ENCODE measurements at regions not wholly inside any gene's neighbourhood (a gene's known extent, or its start where the extent isn't known, plus 50 kb on each side); places are given as distances from the start of the nearest gene placed in this dataset.

DNA sequence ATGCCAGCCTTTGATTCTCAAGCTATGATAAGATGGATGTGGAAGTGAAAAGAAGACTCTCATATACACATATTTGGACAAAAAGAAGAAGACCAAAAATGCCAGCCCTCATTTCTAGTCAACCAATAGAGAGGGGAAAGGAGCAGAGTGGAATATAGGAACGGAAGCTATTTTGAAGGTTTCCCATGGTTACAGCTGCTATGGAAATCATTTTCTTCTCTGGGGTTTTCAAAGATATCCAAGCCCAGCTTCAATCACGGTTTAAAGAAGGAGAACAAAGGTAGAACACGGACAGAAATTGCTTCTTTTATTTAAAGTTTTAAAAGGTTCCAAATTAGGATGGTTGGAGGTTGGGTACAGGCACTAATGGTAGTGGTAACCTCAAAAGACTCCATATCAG lies 181.0 kb upstream of the PRICKLE2 start:
- Histone ChIP-seq H3K27me3 (ENCODE audit: insufficient read depth, low read length) (no peaks in the 10 kb centered on the region), H3K9me3 (ENCODE audit: insufficient read depth, low read depth, low read length) (no peaks in the 10 kb centered on the region), H3K27ac (ENCODE audit: low read length) (no peak overlapping the region), H3K36me3 (ENCODE audit: insufficient read depth, low read depth, low read length) (no peaks in the 10 kb centered on the region), H3K4me1 (ENCODE audit: insufficient read depth, low read length) (no peaks in the 10 kb centered on the region), H3K9ac (ENCODE audit: low read depth, low read length) (no peak overlapping the region), H3K4me3 (ENCODE audit: low read length) (no peak overlapping the region)

DNA sequence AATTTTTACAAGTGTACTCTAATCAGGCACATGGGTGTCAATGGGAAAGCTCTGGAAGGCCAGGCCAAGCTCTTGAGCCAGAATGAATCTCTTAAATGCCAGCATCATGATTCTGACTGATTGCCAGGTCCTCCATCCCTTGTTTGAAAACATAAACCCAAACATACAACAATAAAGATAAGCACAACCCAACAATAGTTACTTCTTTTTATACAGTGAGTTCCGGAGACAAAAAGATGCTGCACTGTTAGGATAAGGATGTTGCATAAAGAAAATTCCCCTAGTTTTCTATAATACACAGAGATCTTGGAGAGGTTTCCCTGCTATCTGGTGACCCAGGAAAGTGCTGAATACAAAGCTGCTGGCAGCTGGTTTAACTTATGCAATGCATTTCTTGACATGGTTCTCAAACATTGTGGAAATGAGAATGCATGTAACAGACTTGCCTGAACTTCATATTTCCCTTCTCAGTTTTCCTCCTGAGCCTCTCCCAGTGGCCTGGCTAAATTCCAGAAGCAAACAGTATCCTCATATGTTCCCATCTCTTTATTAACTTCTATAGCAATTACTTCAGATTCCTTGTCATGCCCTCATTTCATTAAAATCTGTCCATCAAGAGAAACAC lies 180.1 kb upstream of the PRICKLE2 start:
- Histone ChIP-seq H3K4me3 (ENCODE audit: low read length) (no peak overlapping the region), H3K36me3 (ENCODE audit: insufficient read depth, low read depth, low read length) (no peaks in the 10 kb centered on the region), H3K27ac (ENCODE audit: low read length) (no peak overlapping the region), H3K27me3 (ENCODE audit: insufficient read depth, low read length) (no peaks in the 10 kb centered on the region), H3K9ac (ENCODE audit: low read depth, low read length) (no peak overlapping the region), H3K4me1 (ENCODE audit: insufficient read depth, low read length) (no peaks in the 10 kb centered on the region), H3K9me3 (ENCODE audit: insufficient read depth, low read depth, low read length) (no peaks in the 10 kb centered on the region)

DNA sequence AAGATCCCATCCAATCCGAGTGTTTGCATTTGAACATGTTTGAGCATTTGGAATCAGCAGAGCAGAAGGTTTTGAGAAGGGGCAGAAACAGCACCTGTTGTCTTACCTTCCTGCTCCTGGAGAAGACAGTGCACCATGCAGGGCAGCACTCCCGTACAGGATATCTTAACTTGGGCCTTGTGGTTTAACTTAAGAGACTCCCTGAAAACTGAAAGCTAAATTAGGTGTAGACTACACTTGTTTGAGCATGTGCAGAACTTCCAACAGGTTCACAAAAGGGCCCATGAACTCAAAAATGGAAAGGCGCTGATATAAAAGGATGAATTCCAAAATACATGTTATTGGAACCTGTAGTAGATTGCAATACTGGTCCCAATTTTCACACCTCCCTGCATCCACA lies 175.4 kb upstream of the PRICKLE2 start:
- H3K9me3 ChIP-seq (ENCODE audit: insufficient read depth, low read depth, low read length), result no peaks in the 10 kb centered on the region
- H3K27ac ChIP-seq (ENCODE audit: low read length), result no peak overlapping the region
- no peak overlapping the region for H3K9ac ChIP-seq (ENCODE audit: low read depth, low read length)
- no peaks in the 10 kb centered on the region for H3K27me3 ChIP-seq (ENCODE audit: insufficient read depth, low read length)
- no peaks in the 10 kb centered on the region for H3K36me3 ChIP-seq (ENCODE audit: insufficient read depth, low read depth, low read length)
- H3K4me3 ChIP-seq (ENCODE audit: low read length), result no peak overlapping the region
- H3K4me1 ChIP-seq (ENCODE audit: insufficient read depth, low read length), result peaks cover 12% of the 10 kb centered on the region; the same call in 1 of the 2 replicates

DNA sequence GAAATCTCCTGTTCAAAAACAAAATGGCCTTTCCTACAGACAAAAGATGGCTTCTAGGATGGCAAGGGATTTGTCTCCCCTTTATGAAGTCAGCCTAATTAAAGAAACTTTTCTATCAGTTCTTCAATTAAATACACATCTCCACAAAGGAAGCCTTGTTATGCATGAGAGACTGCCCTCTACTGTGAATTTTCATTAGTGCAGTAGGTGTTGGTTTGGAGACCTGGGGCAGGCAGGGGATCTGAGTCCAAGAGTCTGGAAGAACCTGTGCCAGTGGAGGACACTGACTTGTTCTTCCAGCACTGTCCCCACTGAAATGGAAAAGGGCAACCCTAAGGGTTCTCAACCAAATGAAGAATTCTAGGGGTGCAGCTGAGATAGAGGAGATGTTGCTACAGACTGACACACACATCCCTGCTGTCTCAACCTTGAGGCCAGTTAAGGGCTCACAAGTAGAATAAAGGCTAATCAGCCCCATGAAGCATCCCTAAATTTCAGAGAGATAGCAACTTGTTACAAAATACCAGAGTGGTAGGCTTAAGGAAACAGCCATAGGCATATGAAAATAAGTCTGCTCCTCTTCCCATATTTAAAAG lies 174.0 kb upstream of the PRICKLE2 start:
- H3K27me3 ChIP-seq (ENCODE audit: insufficient read depth, low read length), result no peaks in the 10 kb centered on the region
- peaks cover 12% of the 10 kb centered on the region; the same call in 1 of the 2 replicates for H3K4me1 ChIP-seq (ENCODE audit: insufficient read depth, low read length)
- H3K36me3 ChIP-seq (ENCODE audit: insufficient read depth, low read depth, low read length), result no peaks in the 10 kb centered on the region
- no peak overlapping the region for H3K9ac ChIP-seq (ENCODE audit: low read depth, low read length)
- no peak overlapping the region for H3K4me3 ChIP-seq (ENCODE audit: low read length)
- no peak overlapping the region for H3K27ac ChIP-seq (ENCODE audit: low read length)
- no peaks in the 10 kb centered on the region for H3K9me3 ChIP-seq (ENCODE audit: insufficient read depth, low read depth, low read length)

DNA sequence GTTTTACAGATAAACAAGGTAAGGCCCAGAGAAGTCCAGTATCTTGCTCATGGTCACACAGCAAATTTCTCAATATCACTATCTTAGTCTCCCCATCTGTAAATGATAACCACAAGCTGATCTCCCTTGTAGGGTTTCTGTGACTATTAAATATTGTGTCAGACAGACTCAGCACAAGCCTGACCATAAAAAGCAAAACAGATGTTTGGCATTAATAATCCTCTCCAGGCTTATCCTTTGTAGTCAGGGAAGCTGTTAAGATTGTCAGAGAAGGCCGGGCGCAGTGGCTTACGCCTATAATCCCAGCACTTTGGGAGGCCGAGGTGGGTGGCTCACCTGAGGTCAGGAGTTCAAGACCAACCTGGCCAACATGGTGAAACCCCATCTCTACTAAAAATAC lies 173.2 kb upstream of the PRICKLE2 start:
- Histone ChIP-seq H3K4me1 (ENCODE audit: insufficient read depth, low read length) (peaks cover 12% of the 10 kb centered on the region; the same call in 1 of the 2 replicates), H3K9me3 (ENCODE audit: insufficient read depth, low read depth, low read length) (no peaks in the 10 kb centered on the region), H3K9ac (ENCODE audit: low read depth, low read length) (no peak overlapping the region), H3K27me3 (ENCODE audit: insufficient read depth, low read length) (no peaks in the 10 kb centered on the region), H3K36me3 (ENCODE audit: insufficient read depth, low read depth, low read length) (no peaks in the 10 kb centered on the region), H3K4me3 (ENCODE audit: low read length) (no peak overlapping the region), H3K27ac (ENCODE audit: low read length) (no peak overlapping the region)

DNA sequence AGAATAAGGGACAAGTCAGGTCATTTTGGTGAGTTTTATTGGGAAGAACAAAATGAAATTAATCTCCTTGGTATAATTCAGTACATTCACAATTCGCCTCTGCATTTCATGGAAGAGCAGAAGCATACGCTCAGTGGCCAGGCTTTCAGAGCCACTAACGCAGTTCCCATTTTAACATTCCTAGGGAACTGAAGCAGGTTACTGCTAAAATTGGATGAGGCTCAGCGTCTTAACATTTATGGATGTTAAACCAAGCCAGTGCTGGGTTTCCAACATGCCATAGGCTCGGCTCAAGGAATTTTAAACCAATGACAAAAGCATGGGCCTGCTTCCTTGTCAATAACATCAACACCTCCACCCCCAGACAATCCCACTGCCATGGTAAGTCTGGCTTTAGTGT lies 172.7 kb upstream of the PRICKLE2 start:
- Histone ChIP-seq H3K36me3 (ENCODE audit: insufficient read depth, low read depth, low read length) (no peaks in the 10 kb centered on the region), H3K27ac (ENCODE audit: low read length) (no peak overlapping the region), H3K4me3 (ENCODE audit: low read length) (no peak overlapping the region), H3K9me3 (ENCODE audit: insufficient read depth, low read depth, low read length) (no peaks in the 10 kb centered on the region), H3K9ac (ENCODE audit: low read depth, low read length) (no peak overlapping the region), H3K4me1 (ENCODE audit: insufficient read depth, low read length) (peaks cover 12% of the 10 kb centered on the region; the same call in 1 of the 2 replicates), H3K27me3 (ENCODE audit: insufficient read depth, low read length) (no peaks in the 10 kb centered on the region)

DNA sequence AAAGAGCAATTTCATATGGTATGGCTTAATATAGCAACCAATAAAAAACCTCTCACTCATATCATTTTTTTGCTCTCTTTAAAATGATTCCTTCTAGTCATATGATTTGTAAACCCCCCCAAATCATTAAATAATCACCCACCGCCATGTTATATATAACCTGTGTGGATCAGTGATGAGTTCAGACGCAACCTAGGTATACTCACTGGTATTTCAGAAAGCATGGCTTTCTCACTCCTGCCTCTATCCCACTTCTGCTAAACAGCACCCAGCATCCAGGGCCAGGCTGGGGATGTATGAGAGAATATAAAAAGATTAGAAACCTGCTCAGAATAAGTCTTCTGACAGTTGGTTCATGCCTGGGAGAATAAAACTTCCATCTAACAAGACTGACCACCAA lies 172.3 kb upstream of the PRICKLE2 start:
- Histone ChIP-seq H3K4me3 (ENCODE audit: low read length) (no peak overlapping the region), H3K9ac (ENCODE audit: low read depth, low read length) (no peak overlapping the region), H3K4me1 (ENCODE audit: insufficient read depth, low read length) (peaks cover 12% of the 10 kb centered on the region; the same call in 1 of the 2 replicates), H3K9me3 (ENCODE audit: insufficient read depth, low read depth, low read length) (no peaks in the 10 kb centered on the region), H3K36me3 (ENCODE audit: insufficient read depth, low read depth, low read length) (no peaks in the 10 kb centered on the region), H3K27me3 (ENCODE audit: insufficient read depth, low read length) (no peaks in the 10 kb centered on the region), H3K27ac (ENCODE audit: low read length) (no peak overlapping the region)

DNA sequence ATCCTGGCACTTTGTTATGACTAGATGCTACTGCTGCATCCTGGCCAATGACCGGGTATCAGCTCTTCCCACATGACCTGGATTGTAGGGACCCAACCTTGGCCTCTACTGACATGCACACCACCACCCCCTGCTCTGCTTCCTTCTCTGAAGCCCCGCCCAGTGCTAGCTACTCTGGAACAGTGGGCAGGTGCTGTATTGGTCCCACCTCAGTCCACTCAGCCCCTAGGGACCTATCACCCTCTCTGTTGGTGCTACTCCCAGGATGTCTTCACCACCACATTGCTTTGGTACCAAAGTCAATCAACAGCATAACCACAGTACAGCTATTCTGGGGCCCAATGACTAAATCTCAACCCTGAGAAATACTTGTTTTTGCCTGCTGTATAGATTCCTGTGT lies 170.2 kb upstream of the PRICKLE2 start:
- Histone ChIP-seq H3K27me3 (ENCODE audit: insufficient read depth, low read length) (no peaks in the 10 kb centered on the region), H3K9ac (ENCODE audit: low read depth, low read length) (no peak overlapping the region), H3K9me3 (ENCODE audit: insufficient read depth, low read depth, low read length) (no peaks in the 10 kb centered on the region), H3K4me3 (ENCODE audit: low read length) (no peak overlapping the region), H3K4me1 (ENCODE audit: insufficient read depth, low read length) (peaks cover 12% of the 10 kb centered on the region; the same call in 1 of the 2 replicates), H3K36me3 (ENCODE audit: insufficient read depth, low read depth, low read length) (no peaks in the 10 kb centered on the region), H3K27ac (ENCODE audit: low read length) (no peak overlapping the region)

DNA sequence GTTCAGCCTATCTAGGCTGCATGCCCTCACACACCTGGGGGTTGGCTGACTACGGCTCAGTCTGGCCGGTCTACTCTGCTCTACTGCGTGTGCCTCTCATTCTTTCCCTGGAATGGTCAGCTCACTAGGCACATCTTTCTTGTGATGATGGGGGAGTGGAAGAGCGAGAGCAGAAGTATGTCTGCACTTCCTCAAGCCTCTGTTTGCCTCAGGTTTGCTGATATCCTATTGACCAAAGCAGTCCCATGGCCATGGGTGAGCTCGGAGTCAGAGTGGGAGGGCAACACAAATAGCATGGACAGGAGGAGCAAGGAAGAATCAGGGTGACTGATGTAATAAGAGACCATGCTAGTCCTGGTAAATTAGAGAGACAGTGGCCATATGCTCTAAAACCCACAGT lies 167.9 kb upstream of the PRICKLE2 start:
- Histone ChIP-seq H3K27ac (ENCODE audit: low read length) (no peak overlapping the region), H3K9me3 (ENCODE audit: insufficient read depth, low read depth, low read length) (no peaks in the 10 kb centered on the region), H3K36me3 (ENCODE audit: insufficient read depth, low read depth, low read length) (no peaks in the 10 kb centered on the region), H3K4me1 (ENCODE audit: insufficient read depth, low read length) (peaks cover 11% of the 10 kb centered on the region; the same call in 1 of the 2 replicates), H3K4me3 (ENCODE audit: low read length) (no peak overlapping the region), H3K9ac (ENCODE audit: low read depth, low read length) (no peak overlapping the region), H3K27me3 (ENCODE audit: insufficient read depth, low read length) (no peaks in the 10 kb centered on the region)

DNA sequence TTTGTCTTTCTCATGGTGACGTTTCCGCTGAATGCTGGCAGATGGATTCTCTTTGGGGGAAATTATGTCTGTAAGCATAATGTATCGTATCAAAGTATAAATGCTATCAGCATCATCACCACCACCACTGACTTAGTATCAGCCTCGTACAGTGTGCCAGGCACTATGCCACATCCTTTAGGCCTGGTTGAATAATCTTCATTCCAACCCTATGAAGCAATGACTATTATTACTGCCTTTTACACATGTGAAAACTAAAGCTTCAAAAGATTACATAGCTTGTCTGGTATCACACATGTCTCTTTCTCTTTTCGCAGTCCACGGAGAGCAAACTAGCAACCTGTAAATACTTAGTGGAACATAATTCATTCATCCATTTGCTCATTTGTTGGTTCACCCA lies 166.7 kb upstream of the PRICKLE2 start:
- H3K4me3 ChIP-seq (ENCODE audit: low read length), result no peak overlapping the region
- no peaks in the 10 kb centered on the region for H3K9me3 ChIP-seq (ENCODE audit: insufficient read depth, low read depth, low read length)
- H3K27me3 ChIP-seq (ENCODE audit: insufficient read depth, low read length), result no peaks in the 10 kb centered on the region
- H3K27ac ChIP-seq (ENCODE audit: low read length), result no peak overlapping the region
- peaks cover 3% of the 10 kb centered on the region; the same call in 1 of the 2 replicates for H3K4me1 ChIP-seq (ENCODE audit: insufficient read depth, low read length)
- H3K36me3 ChIP-seq (ENCODE audit: insufficient read depth, low read depth, low read length), result no peaks in the 10 kb centered on the region
- no peak overlapping the region for H3K9ac ChIP-seq (ENCODE audit: low read depth, low read length)

DNA sequence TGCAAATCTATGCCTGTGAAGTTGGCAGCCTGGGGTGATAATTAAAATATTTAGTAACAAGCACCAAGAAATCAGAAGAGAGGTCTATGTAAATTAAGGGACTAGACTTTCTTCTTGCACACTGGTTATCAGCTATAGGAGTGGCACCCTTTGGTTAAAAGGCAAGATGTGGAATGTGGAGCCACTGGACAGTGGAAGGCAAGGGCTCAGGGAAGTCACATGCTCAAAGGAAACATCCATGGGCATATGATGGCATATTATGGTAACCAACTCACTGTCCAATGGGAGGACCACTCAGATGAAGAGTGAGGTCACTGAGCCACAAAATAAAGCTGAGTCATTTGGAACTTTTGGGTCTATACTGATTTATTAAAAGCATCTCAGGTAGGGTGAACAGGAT lies 165.6 kb upstream of the PRICKLE2 start:
- Histone ChIP-seq H3K9me3 (ENCODE audit: insufficient read depth, low read depth, low read length) (no peaks in the 10 kb centered on the region), H3K27ac (ENCODE audit: low read length) (no peak overlapping the region), H3K4me3 (ENCODE audit: low read length) (no peak overlapping the region), H3K36me3 (ENCODE audit: insufficient read depth, low read depth, low read length) (no peaks in the 10 kb centered on the region), H3K4me1 (ENCODE audit: insufficient read depth, low read length) (no peaks in the 10 kb centered on the region), H3K27me3 (ENCODE audit: insufficient read depth, low read length) (no peaks in the 10 kb centered on the region), H3K9ac (ENCODE audit: low read depth, low read length) (no peak overlapping the region)

DNA sequence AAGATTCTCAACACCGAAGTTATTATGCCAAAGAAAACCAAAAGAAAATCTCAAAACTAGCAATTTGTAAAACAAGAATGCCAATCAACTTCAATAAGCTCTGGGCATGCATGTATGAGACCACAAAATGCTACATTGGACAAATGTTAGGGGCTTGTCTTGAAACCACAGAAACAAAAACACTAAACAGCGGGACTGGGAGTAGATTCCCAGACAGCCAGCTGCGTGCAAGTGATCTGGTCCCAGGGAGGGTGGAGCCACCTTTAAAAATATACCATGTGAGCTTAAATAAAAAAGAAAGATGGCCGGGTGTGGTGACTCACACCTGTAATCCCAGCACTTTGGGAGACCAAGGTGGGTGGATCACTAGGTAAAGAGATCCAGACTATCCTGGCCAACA lies 163.6 kb upstream of the PRICKLE2 start:
- H3K9ac ChIP-seq (ENCODE audit: low read depth, low read length), result no peak overlapping the region
- H3K4me1 ChIP-seq (ENCODE audit: insufficient read depth, low read length), result no peaks in the 10 kb centered on the region
- no peaks in the 10 kb centered on the region for H3K9me3 ChIP-seq (ENCODE audit: insufficient read depth, low read depth, low read length)
- no peak overlapping the region for H3K27ac ChIP-seq (ENCODE audit: low read length)
- no peak overlapping the region for H3K4me3 ChIP-seq (ENCODE audit: low read length)
- H3K27me3 ChIP-seq (ENCODE audit: insufficient read depth, low read length), result no peaks in the 10 kb centered on the region
- no peaks in the 10 kb centered on the region for H3K36me3 ChIP-seq (ENCODE audit: insufficient read depth, low read depth, low read length)
